Activated naive CD4-positive, alpha-beta T cell treated with anti-CD3 and anti-CD28 coated beads, Interleukin-2, amount 50 U/mL, for 72 hours (primary cell): ENCODE measurements at regions not wholly inside any gene's neighbourhood (a gene's known extent, or its start where the extent isn't known, plus 50 kb on each side); places are given as distances from the start of the nearest gene placed in this dataset.

Source experiments
- ATAC-seq, 2 donors: fragments of 150-1000 bp; cut with Tn5 transposase; 2 replicates each; pipeline ENCODE4 v1.10.0; 2021; ENCODE audit warnings: mild to moderate bottlenecking in 2 of 2, moderate library complexity in 2 of 2
- DNase-seq, 2 donors: peaks; one replicate each; pipeline ENCODE4 v3.0.0; 2021 to 2022; ENCODE audit warnings: low spot score in 2 of 2
- H3K27ac Mint-ChIP-seq, 2 donors: one replicate each; pipeline ENCODE4 v1.8.0; 2022; ENCODE audit warnings: mild to moderate bottlenecking in 2 of 2, mixed read lengths in 2 of 2
- H3K36me3 Mint-ChIP-seq, 2 donors: one replicate each; pipeline ENCODE4 v1.8.0; 2022; ENCODE audit warnings: mixed read lengths in 2 of 2
- H3K9me3 Mint-ChIP-seq, 2 donors: one replicate each; pipeline ENCODE4 v1.8.0; 2022; ENCODE audit warnings: mixed read lengths in 2 of 2

GRCh38 chr22:49185312-49185969 lies 642.2 kb downstream of the BRD1 start:
- DNase-seq (no peak), ATAC-seq (no peak)
- peaks cover 0 to 12% of the 10 kb centered on the region in 2 donors for H3K9me3 Mint-ChIP-seq
- peaks cover 0 to 5% of the 10 kb centered on the region in 2 donors for H3K36me3 Mint-ChIP-seq
- H3K27ac Mint-ChIP-seq, result no peak overlapping the region

GRCh38 chr22:49184736-49185135 lies 642.9 kb downstream of the BRD1 start:
- Mint-ChIP-seq H3K36me3 (peaks cover 0 to 5% of the 10 kb centered on the region in 2 donors), H3K9me3 (peaks cover 0 to 12% of the 10 kb centered on the region in 2 donors), H3K27ac (no peak overlapping the region)
- DNase-seq (no peak), ATAC-seq (no peak)

GRCh38 chr22:49183826-49184216 lies 643.9 kb downstream of the BRD1 start:
- Mint-ChIP-seq H3K36me3 (peaks cover 0 to 5% of the 10 kb centered on the region in 2 donors), H3K9me3 (peaks cover 0 to 12% of the 10 kb centered on the region in 2 donors), H3K27ac (no peak overlapping the region)
- DNase-seq (no peak), ATAC-seq (no peak)

GRCh38 chr22:49183208-49183825 lies 644.4 kb downstream of the BRD1 start:
- peaks cover 0 to 7% of the 10 kb centered on the region in 2 donors for H3K9me3 Mint-ChIP-seq
- DNase-seq (no peak), ATAC-seq (no peak)
- peaks cover 0 to under 1% of the 10 kb centered on the region in 2 donors for H3K36me3 Mint-ChIP-seq
- H3K27ac Mint-ChIP-seq, result no peak overlapping the region

GRCh38 chr22:49182416-49182815 lies 645.3 kb downstream of the BRD1 start:
- Mint-ChIP-seq H3K36me3 (no peaks in the 10 kb centered on the region), H3K27ac (no peak overlapping the region), H3K9me3 (peaks cover 0 to 4% of the 10 kb centered on the region in 2 donors)
- DNase-seq, result no peak
- no peak for ATAC-seq

- no peak for DNase-seq
- no peaks in the 10 kb centered on the region for H3K36me3 Mint-ChIP-seq
Observed at GRCh38 chr22:49181942-49182341, 645.7 kb downstream of the BRD1 start.

GRCh38 chr22:49181431-49181830 lies 646.2 kb downstream of the BRD1 start:
- ATAC-seq (no peak), DNase-seq (no peak)
- Mint-ChIP-seq H3K27ac (no peak overlapping the region), H3K9me3 (no peaks in the 10 kb centered on the region), H3K36me3 (no peaks in the 10 kb centered on the region)

More at GRCh38 chr22:49181942-49182341, 645.7 kb downstream of the BRD1 start:
- Mint-ChIP-seq H3K9me3 (peaks cover 0 to 2% of the 10 kb centered on the region in 2 donors), H3K27ac (no peak overlapping the region)
- ATAC-seq, result no peak

- H3K9me3 Mint-ChIP-seq, result no peaks in the 10 kb centered on the region
- ATAC-seq (no peak), DNase-seq (no peak)
- no peaks in the 10 kb centered on the region for H3K36me3 Mint-ChIP-seq
- H3K27ac Mint-ChIP-seq, result no peak overlapping the region
Observed at GRCh38 chr22:49180683-49181024, 647.0 kb downstream of the BRD1 start.

GRCh38 chr22:49179886-49180682 lies 647.6 kb downstream of the BRD1 start:
- no peaks in the 10 kb centered on the region for H3K9me3 Mint-ChIP-seq
- ATAC-seq (no peak), DNase-seq (no peak)
- H3K27ac Mint-ChIP-seq, result no peak overlapping the region
- H3K36me3 Mint-ChIP-seq, result no peaks in the 10 kb centered on the region

- ATAC-seq, result no peak
- DNase-seq, result no peak
- H3K27ac Mint-ChIP-seq, result no peak overlapping the region
- no peaks in the 10 kb centered on the region for H3K9me3 Mint-ChIP-seq
- H3K36me3 Mint-ChIP-seq, result no peaks in the 10 kb centered on the region
Observed at GRCh38 chr22:49179175-49179574, 648.5 kb downstream of the BRD1 start.

- Mint-ChIP-seq H3K9me3 (no peaks in the 10 kb centered on the region), H3K27ac (no peak overlapping the region), H3K36me3 (no peaks in the 10 kb centered on the region)
- DNase-seq, result no peak
- no peak for ATAC-seq
Observed at GRCh38 chr22:49178246-49179005, 649.2 kb downstream of the BRD1 start.

- Mint-ChIP-seq H3K36me3 (no peaks in the 10 kb centered on the region), H3K27ac (no peak overlapping the region), H3K9me3 (no peaks in the 10 kb centered on the region)
- ATAC-seq (no peak), DNase-seq (no peak)
Observed at GRCh38 chr22:49177666-49178065, 650.0 kb downstream of the BRD1 start.

- ATAC-seq (no peak), DNase-seq (no peak)
- Mint-ChIP-seq H3K36me3 (peaks cover 0 to under 1% of the 10 kb centered on the region in 2 donors), H3K27ac (no peak overlapping the region), H3K9me3 (peaks cover 0 to 5% of the 10 kb centered on the region in 2 donors)
Observed at GRCh38 chr22:49176956-49177355, 650.7 kb downstream of the BRD1 start.

GRCh38 chr22:49170053-49170452 lies 657.6 kb downstream of the BRD1 start:
- no peak overlapping the region for H3K27ac Mint-ChIP-seq
- DNase-seq (no peak), ATAC-seq (no peak)
- H3K36me3 Mint-ChIP-seq, result peaks cover 0 to 10% of the 10 kb centered on the region in 2 donors
- peaks cover 9 to 10% of the 10 kb centered on the region in 2 donors for H3K9me3 Mint-ChIP-seq

GRCh38 chr22:49169074-49169744 lies 658.5 kb downstream of the BRD1 start:
- peaks cover 9 to 10% of the 10 kb centered on the region in 2 donors for H3K9me3 Mint-ChIP-seq
- H3K36me3 Mint-ChIP-seq, result peaks cover 0 to 10% of the 10 kb centered on the region in 2 donors
- H3K27ac Mint-ChIP-seq, result no peak overlapping the region
- DNase-seq (no peak), ATAC-seq (no peak)

GRCh38 chr22:49168219-49168813 lies 659.4 kb downstream of the BRD1 start:
- Mint-ChIP-seq H3K9me3 (peaks cover 9 to 10% of the 10 kb centered on the region in 2 donors), H3K36me3 (peaks cover 0 to 10% of the 10 kb centered on the region in 2 donors), H3K27ac (no peak overlapping the region)
- ATAC-seq, result no peak
- no peak for DNase-seq
